ENCODE measurements at regions not wholly inside any gene's neighbourhood (a gene's known extent, or its start where the extent isn't known, plus 50 kb on each side); places are given as distances from the start of the nearest gene placed in this dataset.

DNA sequence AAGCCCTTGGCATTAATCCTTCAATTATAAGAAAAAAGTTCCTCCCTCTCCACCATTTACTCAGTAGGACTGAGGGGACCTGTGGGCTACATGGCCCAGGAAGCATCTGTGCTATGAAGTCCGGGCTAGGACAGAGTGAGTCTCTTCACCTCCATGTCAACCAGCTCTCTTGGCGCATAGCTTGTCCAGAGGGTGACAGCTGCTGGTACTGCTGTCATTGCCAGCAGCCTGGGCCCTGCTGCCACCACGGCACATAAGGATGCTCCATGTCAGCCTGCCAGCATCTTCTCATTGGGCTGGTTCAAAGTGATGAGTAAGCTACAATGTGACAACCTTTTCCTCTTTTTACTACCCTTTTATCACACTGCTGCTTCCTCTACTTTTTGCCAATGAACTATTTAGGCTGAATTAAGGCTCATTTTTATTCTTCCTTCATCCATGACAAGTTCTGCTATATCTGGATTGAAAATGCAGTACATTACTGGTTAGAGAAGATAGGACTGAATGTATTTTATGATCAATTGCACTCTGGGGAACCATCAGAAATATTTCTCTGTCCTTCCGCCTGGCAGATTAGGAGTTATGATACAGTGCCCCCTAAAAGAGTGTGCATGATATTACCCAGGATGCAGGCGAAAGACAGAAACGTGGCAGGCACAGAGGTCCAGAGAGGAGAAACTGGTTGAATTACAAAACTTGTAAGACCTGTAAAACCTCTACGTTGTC is 258.9 kb upstream of the TNP1 start:
- TF ChIP-seq POLR2A (IDR thresholded peaks at IDR 0.05) = no peak
- TF ChIP-seq, protein P1, sequence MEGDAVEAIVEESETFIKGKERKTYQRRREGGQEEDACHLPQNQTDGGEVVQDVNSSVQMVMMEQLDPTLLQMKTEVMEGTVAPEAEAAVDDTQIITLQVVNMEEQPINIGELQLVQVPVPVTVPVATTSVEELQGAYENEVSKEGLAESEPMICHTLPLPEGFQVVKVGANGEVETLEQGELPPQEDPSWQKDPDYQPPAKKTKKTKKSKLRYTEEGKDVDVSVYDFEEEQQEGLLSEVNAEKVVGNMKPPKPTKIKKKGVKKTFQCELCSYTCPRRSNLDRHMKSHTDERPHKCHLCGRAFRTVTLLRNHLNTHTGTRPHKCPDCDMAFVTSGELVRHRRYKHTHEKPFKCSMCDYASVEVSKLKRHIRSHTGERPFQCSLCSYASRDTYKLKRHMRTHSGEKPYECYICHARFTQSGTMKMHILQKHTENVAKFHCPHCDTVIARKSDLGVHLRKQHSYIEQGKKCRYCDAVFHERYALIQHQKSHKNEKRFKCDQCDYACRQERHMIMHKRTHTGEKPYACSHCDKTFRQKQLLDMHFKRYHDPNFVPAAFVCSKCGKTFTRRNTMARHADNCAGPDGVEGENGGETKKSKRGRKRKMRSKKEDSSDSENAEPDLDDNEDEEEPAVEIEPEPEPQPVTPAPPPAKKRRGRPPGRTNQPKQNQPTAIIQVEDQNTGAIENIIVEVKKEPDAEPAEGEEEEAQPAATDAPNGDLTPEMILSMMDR (IDR thresholded peaks at IDR 0.05) = no peak
- no peaks in the 10 kb centered on the region for H3K4me1 ChIP-seq
- no peak overlapping the region for H3K27ac ChIP-seq
- H3K4me3 ChIP-seq = no peak overlapping the region
- WGBS, 2 donors = 70 to 72% methylated on average over 6 to 7 of the region's 7 CpGs
- H3K27me3 ChIP-seq = no peaks in the 10 kb centered on the region
- H3K36me3 ChIP-seq = no peaks in the 10 kb centered on the region
- DNase-seq = no peak
- no peaks in the 10 kb centered on the region for H3K9me3 ChIP-seq
- intact Hi-C loops (cut with DNase I) = no loop called here

DNA sequence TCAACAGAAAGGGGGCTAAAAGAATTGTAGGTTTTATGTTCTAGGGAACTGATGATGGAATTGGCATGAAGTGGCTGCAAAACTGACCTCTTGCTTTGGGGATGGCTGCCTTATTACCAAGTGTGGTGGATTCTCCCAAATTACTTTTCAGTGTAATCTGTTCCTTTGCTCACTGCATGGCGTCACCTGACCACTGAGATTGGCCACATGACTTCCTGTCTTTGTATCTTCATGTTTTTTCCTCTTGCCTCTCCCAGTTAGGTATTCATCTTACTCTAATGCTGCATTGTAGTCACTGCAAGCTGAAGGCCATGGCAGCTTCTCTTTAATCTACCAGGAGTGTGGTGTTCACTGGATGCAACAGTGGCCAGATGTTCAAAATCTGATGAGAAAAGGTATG is 257.7 kb upstream of the TNP1 start:
- no peak for DNase-seq
- Histone ChIP-seq H3K27me3 (no peaks in the 10 kb centered on the region), H3K4me3 (no peak overlapping the region), H3K36me3 (no peaks in the 10 kb centered on the region), H3K27ac (no peak overlapping the region), H3K4me1 (no peaks in the 10 kb centered on the region), H3K9me3 (no peaks in the 10 kb centered on the region)
- 60 to 73% methylated on average over 1 of the region's 1 CpG for WGBS, 2 donors
- TF ChIP-seq, protein P1 (IDR thresholded peaks at IDR 0.05) = no peak
- no peak for TF ChIP-seq POLR2A (IDR thresholded peaks at IDR 0.05)
- intact Hi-C loops (cut with DNase I) = no loop called here

DNA sequence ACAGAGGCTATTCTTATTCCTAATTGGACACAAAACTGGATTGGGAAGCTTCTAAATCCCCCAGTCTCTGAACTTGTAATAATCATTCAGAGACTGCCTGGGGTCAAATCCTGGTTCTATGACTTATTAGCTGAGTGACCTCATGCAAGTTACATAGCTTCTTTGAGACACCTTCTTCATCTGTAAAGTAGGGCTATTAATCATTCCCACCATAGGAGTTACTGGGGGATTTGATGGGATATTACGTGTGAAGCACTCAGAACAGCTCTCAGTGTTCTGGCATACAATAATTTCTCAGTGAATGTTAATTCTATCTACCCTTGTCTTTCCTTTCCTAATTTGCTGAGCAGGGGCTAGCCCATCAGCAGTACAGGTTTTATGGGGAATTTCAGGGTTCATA is 256.7 kb upstream of the TNP1 start:
- H3K4me3 ChIP-seq = no peak overlapping the region
- intact Hi-C loops (cut with DNase I) = no loop called here
- H3K27me3 ChIP-seq = no peaks in the 10 kb centered on the region
- H3K9me3 ChIP-seq = no peaks in the 10 kb centered on the region
- TF ChIP-seq, protein P1 (IDR thresholded peaks at IDR 0.05) = no peak
- no peak for TF ChIP-seq POLR2A (IDR thresholded peaks at IDR 0.05)
- no peaks in the 10 kb centered on the region for H3K36me3 ChIP-seq
- no peak for DNase-seq
- no peaks in the 10 kb centered on the region for H3K4me1 ChIP-seq
- WGBS, 2 donors = 100% methylated on average over 1 of the region's 1 CpG
- H3K27ac ChIP-seq = no peak overlapping the region

DNA sequence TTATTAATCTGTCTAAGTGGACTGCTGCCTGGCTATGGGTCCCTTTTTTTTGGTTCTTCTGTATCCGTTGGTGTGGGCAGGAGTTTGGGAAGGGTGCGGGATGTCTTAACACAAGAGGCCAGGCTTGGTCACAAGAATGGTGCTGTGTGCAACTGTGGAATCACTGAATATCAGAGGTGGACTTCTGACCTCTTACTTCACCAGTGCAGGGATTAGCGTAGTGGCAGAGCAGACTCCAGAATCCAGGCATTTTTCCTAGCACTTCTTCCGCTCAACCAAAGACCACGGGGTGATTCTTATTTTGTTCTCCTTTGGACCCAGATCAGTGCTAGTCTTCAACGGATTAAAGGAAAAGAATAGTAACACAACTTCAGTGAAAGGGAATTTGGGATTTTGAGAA is 254.3 kb upstream of the TNP1 start:
- TF ChIP-seq, protein P1 (IDR thresholded peaks at IDR 0.05) = no peak
- TF ChIP-seq POLR2A (IDR thresholded peaks at IDR 0.05) = no peak
- Histone ChIP-seq H3K27ac (no peak overlapping the region), H3K9me3 (no peaks in the 10 kb centered on the region), H3K27me3 (no peaks in the 10 kb centered on the region), H3K4me1 (no peaks in the 10 kb centered on the region), H3K4me3 (no peak overlapping the region), H3K36me3 (no peaks in the 10 kb centered on the region)
- intact Hi-C loops (cut with DNase I) = no loop called here
- WGBS, 2 donors = 78 to 84% methylated on average over 4 to 6 of the region's 6 CpGs
- no peak for DNase-seq

DNA sequence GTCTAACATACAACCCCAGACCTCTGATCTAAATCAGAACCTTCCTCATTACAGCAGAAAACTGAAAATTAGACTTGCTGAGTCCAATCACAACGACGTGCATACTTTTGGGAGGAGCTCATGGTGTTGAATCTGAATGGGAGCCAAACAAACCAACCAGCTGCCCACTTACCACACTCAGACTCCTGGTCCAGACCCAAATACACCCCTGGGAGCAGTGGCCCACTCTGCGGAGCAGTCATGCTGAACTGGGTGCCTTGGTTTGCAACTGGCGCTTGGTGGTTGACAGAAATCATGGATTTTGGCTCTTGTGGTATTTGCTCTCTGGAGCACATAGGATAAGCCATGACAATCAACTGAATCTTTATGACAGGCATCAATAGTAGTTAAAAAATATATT is 253.6 kb upstream of the TNP1 start:
- no peaks in the 10 kb centered on the region for H3K27me3 ChIP-seq
- H3K27ac ChIP-seq = no peak overlapping the region
- TF ChIP-seq POLR2A (IDR thresholded peaks at IDR 0.05) = no peak
- TF ChIP-seq, protein P1 (IDR thresholded peaks at IDR 0.05) = no peak
- H3K36me3 ChIP-seq = no peaks in the 10 kb centered on the region
- H3K4me1 ChIP-seq = no peaks in the 10 kb centered on the region
- DNase-seq = no peak
- H3K4me3 ChIP-seq = no peak overlapping the region
- 100% methylated on average over 2 to 4 of the region's 4 CpGs for WGBS, 2 donors
- H3K9me3 ChIP-seq = no peaks in the 10 kb centered on the region
- intact Hi-C loops (cut with DNase I) = no loop called here
